Loucy (cell line): ENCODE measurements at regions not wholly inside any gene's neighbourhood (a gene's known extent, or its start where the extent isn't known, plus 50 kb on each side); places are given as distances from the start of the nearest gene placed in this dataset.

Experiments used
- H2AFZ ChIP-seq: fragments of 200-600 bp; sonication (generic); 2 replicates; pipeline ENCODE4 v1.6.0; 2016; ENCODE audit warnings: antibody characterized with exemption, mild to moderate bottlenecking, low read length, moderate library complexity
- H3F3A ChIP-seq: fragments of 200-600 bp; 2 replicates; pipeline ENCODE4 v1.6.0; 2016; ENCODE audit warnings: antibody characterized with exemption, low read depth, mild to moderate bottlenecking
- H3K27me3 ChIP-seq: fragments of 200-600 bp; sonication (generic); 2 replicates; pipeline ENCODE4 v1.6.1; 2014; ENCODE audit warnings: low read length, mild to moderate bottlenecking; ENCODE audit not compliant: insufficient read depth, poor library complexity, severe bottlenecking
- H3K36me3 ChIP-seq: fragments of 200-600 bp; sonication (generic); 2 replicates; pipeline ENCODE4 v1.6.1; 2016; ENCODE audit warnings: low read length; ENCODE audit not compliant: insufficient read depth
- H3K4me1 ChIP-seq: fragments of 200-600 bp; sonication (generic); 2 replicates; pipeline ENCODE4 v1.5.1; 2014; ENCODE audit warnings: low read length, mild to moderate bottlenecking; ENCODE audit not compliant: insufficient read depth, poor library complexity, severe bottlenecking
- H3K4me2 ChIP-seq: fragments of 200-600 bp; sonication (generic); 2 replicates; pipeline ENCODE4 v1.6.0; 2014; ENCODE audit warnings: antibody characterized with exemption, low read length, low read depth, mild to moderate bottlenecking; ENCODE audit not compliant: poor library complexity, severe bottlenecking
- H3K4me3 ChIP-seq: fragments of 200-600 bp; sonication (generic); 2 replicates; pipeline ENCODE4 v1.5.1; 2014; ENCODE audit warnings: low read length, mild to moderate bottlenecking, mixed read lengths; ENCODE audit not compliant: poor library complexity, severe bottlenecking
- H3K79me2 ChIP-seq: fragments of 200-600 bp; sonication (generic); 2 replicates; pipeline ENCODE4 v1.6.1; 2014; ENCODE audit warnings: low read length; ENCODE audit not compliant: insufficient read depth
- H3K9ac ChIP-seq: fragments of 200-600 bp; sonication (generic); 2 replicates; pipeline ENCODE4 v1.6.0; 2014; ENCODE audit warnings: mild to moderate bottlenecking, low read depth, low read length, moderate library complexity; ENCODE audit not compliant: poor library complexity, severe bottlenecking
- H3K9me2 ChIP-seq: fragments of 200-600 bp; sonication (generic); replicated peaks from 2 replicates; pipeline ENCODE4 v1.6.1; 2016; ENCODE audit warnings: low read depth, low read length, mixed read lengths
- H3K9me3 ChIP-seq: fragments of 200-600 bp; sonication (generic); 2 replicates; pipeline ENCODE4 v1.6.1; 2014; ENCODE audit warnings: mild to moderate bottlenecking, antibody characterized with exemption, low read length, low read depth; ENCODE audit not compliant: insufficient read depth
- H4K20me1 ChIP-seq: fragments of 200-600 bp; sonication (generic); 2 replicates; pipeline ENCODE4 v1.6.0; 2014; ENCODE audit warnings: antibody characterized with exemption, low read length, mild to moderate bottlenecking; ENCODE audit not compliant: insufficient read depth, poor library complexity, severe bottlenecking
- EZH2phosphoT487 ChIP-seq: fragments of 200-600 bp; IDR thresholded peaks from 2 replicates; pipeline ENCODE4 v1.6.1; 2018; ENCODE audit warnings: antibody characterized with exemption, mild to moderate bottlenecking, moderate library complexity, borderline replicate concordance
- TF ChIP-seq, protein P1 (sequence below): fragments of 200-600 bp; sonication (generic); conservative IDR thresholded peaks from 2 replicates; pipeline ENCODE4 v1.5.1; 2014; ENCODE audit warnings: mild to moderate bottlenecking, antibody characterized with exemption, low read length

- Histone ChIP-seq H3K4me2 (no peak overlapping the region), H3K4me1 (no peaks in the 10 kb centered on the region), H3K79me2 (no peaks in the 10 kb centered on the region), H4K20me1 (no peaks in the 10 kb centered on the region), H3K9me3 (no peaks in the 10 kb centered on the region), H2AFZ (no peak overlapping the region), H3K4me3 (no peak overlapping the region), H3K9ac (no peak overlapping the region), H3K36me3 (no peaks in the 10 kb centered on the region), H3F3A (no peaks in the 10 kb centered on the region), H3K27me3 (no peaks in the 10 kb centered on the region), H3K9me2 (no peaks in the 10 kb centered on the region)
- TF ChIP-seq, protein P1, sequence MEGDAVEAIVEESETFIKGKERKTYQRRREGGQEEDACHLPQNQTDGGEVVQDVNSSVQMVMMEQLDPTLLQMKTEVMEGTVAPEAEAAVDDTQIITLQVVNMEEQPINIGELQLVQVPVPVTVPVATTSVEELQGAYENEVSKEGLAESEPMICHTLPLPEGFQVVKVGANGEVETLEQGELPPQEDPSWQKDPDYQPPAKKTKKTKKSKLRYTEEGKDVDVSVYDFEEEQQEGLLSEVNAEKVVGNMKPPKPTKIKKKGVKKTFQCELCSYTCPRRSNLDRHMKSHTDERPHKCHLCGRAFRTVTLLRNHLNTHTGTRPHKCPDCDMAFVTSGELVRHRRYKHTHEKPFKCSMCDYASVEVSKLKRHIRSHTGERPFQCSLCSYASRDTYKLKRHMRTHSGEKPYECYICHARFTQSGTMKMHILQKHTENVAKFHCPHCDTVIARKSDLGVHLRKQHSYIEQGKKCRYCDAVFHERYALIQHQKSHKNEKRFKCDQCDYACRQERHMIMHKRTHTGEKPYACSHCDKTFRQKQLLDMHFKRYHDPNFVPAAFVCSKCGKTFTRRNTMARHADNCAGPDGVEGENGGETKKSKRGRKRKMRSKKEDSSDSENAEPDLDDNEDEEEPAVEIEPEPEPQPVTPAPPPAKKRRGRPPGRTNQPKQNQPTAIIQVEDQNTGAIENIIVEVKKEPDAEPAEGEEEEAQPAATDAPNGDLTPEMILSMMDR, result no peak
- no peak for TF ChIP-seq EZH2phosphoT487
Observed at GRCh38 chr22:27594020-27594419, 207.5 kb downstream of the MN1 start.

GRCh38 chr22:27594474-27595134 lies 207.0 kb downstream of the MN1 start:
- Histone ChIP-seq H3K4me2 (no peak overlapping the region), H3K9ac (no peak overlapping the region)

DNA sequence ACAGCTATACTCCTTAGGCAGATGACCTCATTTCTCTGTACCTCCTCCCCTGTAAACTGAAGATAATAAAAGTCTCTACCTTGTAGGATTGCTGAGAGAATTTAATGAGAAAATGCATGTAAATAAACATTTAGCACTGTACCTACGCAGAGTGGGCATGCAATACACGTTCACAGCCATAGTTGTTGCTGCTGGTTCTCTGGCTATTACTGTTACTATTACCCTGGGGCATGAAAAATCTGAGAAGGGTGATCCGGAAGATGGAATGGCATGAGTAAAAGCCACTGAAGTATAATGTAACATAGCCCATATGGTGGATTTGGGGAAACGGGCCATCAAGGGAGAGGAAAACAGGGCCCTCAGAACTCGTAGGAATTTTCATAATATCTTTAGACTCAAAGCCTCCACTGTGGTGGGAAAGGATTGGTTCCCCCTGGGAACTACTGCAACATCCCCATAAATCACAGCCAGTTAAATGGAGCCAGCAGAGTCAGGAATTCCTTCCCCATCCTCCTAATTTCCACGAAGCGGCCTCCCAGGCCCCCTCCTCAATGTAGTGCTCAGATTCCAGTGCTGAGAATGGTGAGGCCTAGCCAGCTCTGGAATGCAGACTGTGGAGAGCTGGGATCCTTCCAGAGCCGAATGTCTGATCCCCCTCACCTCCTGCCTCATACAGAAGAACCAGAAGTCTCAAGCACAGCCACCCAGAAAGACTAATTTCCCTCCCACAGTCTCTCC lies 205.3 kb downstream of the MN1 start:
- H4K20me1 ChIP-seq, result no peaks in the 10 kb centered on the region
- H3K9ac ChIP-seq, result no peak overlapping the region
- no peak overlapping the region for H3K4me2 ChIP-seq
- no peaks in the 10 kb centered on the region for H3F3A ChIP-seq
- no peaks in the 10 kb centered on the region for H3K36me3 ChIP-seq
- TF ChIP-seq EZH2phosphoT487, result no peak
- TF ChIP-seq, protein P1, result no peak
- no peaks in the 10 kb centered on the region for H3K9me3 ChIP-seq
- no peak overlapping the region for H2AFZ ChIP-seq
- H3K4me3 ChIP-seq, result no peak overlapping the region
- H3K4me1 ChIP-seq, result no peaks in the 10 kb centered on the region
- H3K9me2 ChIP-seq, result no peaks in the 10 kb centered on the region
- no peaks in the 10 kb centered on the region for H3K79me2 ChIP-seq
- H3K27me3 ChIP-seq, result no peaks in the 10 kb centered on the region

More at GRCh38 chr22:27594474-27595134, 207.0 kb downstream of the MN1 start:
- H3K36me3 ChIP-seq, result no peaks in the 10 kb centered on the region
- no peaks in the 10 kb centered on the region for H3F3A ChIP-seq
- H3K27me3 ChIP-seq, result no peaks in the 10 kb centered on the region
- no peak overlapping the region for H2AFZ ChIP-seq
- no peaks in the 10 kb centered on the region for H3K9me3 ChIP-seq
- no peak overlapping the region for H3K4me3 ChIP-seq
- no peak for TF ChIP-seq EZH2phosphoT487
- TF ChIP-seq, protein P1, result no peak
- H4K20me1 ChIP-seq, result no peaks in the 10 kb centered on the region
- H3K79me2 ChIP-seq, result no peaks in the 10 kb centered on the region
- no peaks in the 10 kb centered on the region for H3K9me2 ChIP-seq
- no peaks in the 10 kb centered on the region for H3K4me1 ChIP-seq
